Activated CD4-positive, alpha-beta T cell treated with anti-CD3 and anti-CD28 coated beads, Interleukin-2, amount 50 U/mL, for 4 hours (primary cell): ENCODE measurements at regions not wholly inside any gene's neighbourhood (a gene's known extent, or its start where the extent isn't known, plus 50 kb on each side); places are given as distances from the start of the nearest gene placed in this dataset.
"Not testable (repeated sequence)": the region's sequence is repeated elsewhere in the genome, so short reads cannot be mapped to it uniquely, and the experiment has no call there.

Experiments
- DNase-seq, 2 experiments: peaks; one replicate each; pipeline ENCODE4 v3.0.0-alpha.2; 2020

GRCh38 chr2:195337597-195337996, 319.4 kb upstream of the SLC39A10 start:
- no peak for DNase-seq

GRCh38 chr2:195333869-195334268, 323.2 kb upstream of the SLC39A10 start:
- DNase-seq, result no peak

- DNase-seq, result no peak
These were observed 325.1 kb upstream of the SLC39A10 start for GRCh38 chr2:195331966-195332365.

- DNase-seq, result no peak
These were observed 325.9 kb upstream of the SLC39A10 start for GRCh38 chr2:195331129-195331528.

GRCh38 chr2:195330513-195330956, 326.5 kb upstream of the SLC39A10 start:
- DNase-seq, result no peak

GRCh38 chr2:195329784-195330183, 327.2 kb upstream of the SLC39A10 start:
- DNase-seq, result not testable (repeated sequence)

- DNase-seq, result no peak
These were observed 330.5 kb upstream of the SLC39A10 start for GRCh38 chr2:195326537-195326936.

- no peak for DNase-seq
These were observed 334.7 kb upstream of the SLC39A10 start for GRCh38 chr2:195322324-195322723.

- no peak for DNase-seq
These were observed 336.5 kb upstream of the SLC39A10 start for GRCh38 chr2:195320413-195320973.

- no peak for DNase-seq
These were observed 337.2 kb upstream of the SLC39A10 start for GRCh38 chr2:195319548-195320412.

- no peak for DNase-seq
These were observed 337.9 kb upstream of the SLC39A10 start for GRCh38 chr2:195319112-195319460.

GRCh38 chr2:195318440-195319111, 338.4 kb upstream of the SLC39A10 start:
- peak; percentile 16 to 34 for DNase-seq

- no peak for DNase-seq
These were observed 339.5 kb upstream of the SLC39A10 start for GRCh38 chr2:195317550-195317949.

- DNase-seq, result no peak
These were observed 340.5 kb upstream of the SLC39A10 start for GRCh38 chr2:195316486-195316885.

- DNase-seq, result no peak
These were observed 343.1 kb upstream of the SLC39A10 start for GRCh38 chr2:195313962-195314361.

GRCh38 chr2:195312662-195313061, 344.4 kb upstream of the SLC39A10 start:
- no peak for DNase-seq

GRCh38 chr2:195308163-195308562, 348.9 kb upstream of the SLC39A10 start:
- no peak for DNase-seq

GRCh38 chr2:195307751-195308150, 349.3 kb upstream of the SLC39A10 start:
- DNase-seq, result no peak

- DNase-seq, result no peak
These were observed 352.7 kb upstream of the SLC39A10 start for GRCh38 chr2:195304310-195304709.

GRCh38 chr2:195300631-195301030, 356.4 kb upstream of the SLC39A10 start:
- DNase-seq, result no peak

- no peak for DNase-seq
These were observed 357.4 kb upstream of the SLC39A10 start for GRCh38 chr2:195299600-195299999.

- no peak for DNase-seq
These were observed 360.5 kb upstream of the SLC39A10 start for GRCh38 chr2:195296490-195296889.

GRCh38 chr2:195289081-195289480, 367.9 kb upstream of the SLC39A10 start:
- no peak for DNase-seq

GRCh38 chr2:195279840-195280427, 377.1 kb upstream of the SLC39A10 start:
- no peak for DNase-seq
